GM20431 (cell line): ENCODE measurements at regions not wholly inside any gene's neighbourhood (a gene's known extent, or its start where the extent isn't known, plus 50 kb on each side); places are given as distances from the start of the nearest gene placed in this dataset.

Experiments used
- in situ Hi-C: fragments of 300-500 bp; cut with MseI, MboI; formaldehyde crosslinking; loops from one replicate; pipeline ENCODE4 v1.15.0; 2020; ENCODE audit warnings: low sequenced_read_pairs; ENCODE audit not compliant: unreplicated experiment

- in situ Hi-C loops = no loop called here
Observed at GRCh38 chr18:59986139-59986538, 86.3 kb downstream of the PMAIP1 start.

GRCh38 chr18:59985289-59985688, 85.5 kb downstream of the PMAIP1 start:
- in situ Hi-C loops = no loop called here

GRCh38 chr18:59983506-59983905, 83.7 kb downstream of the PMAIP1 start:
- in situ Hi-C loops = no loop called here

- in situ Hi-C loops = no loop called here
Observed at GRCh38 chr18:59980188-59980637, 80.4 kb downstream of the PMAIP1 start.

GRCh38 chr18:59971871-59972428, 72.2 kb downstream of the PMAIP1 start:
- in situ Hi-C loops = loop anchor here (25.0 kb wide), 1 partner anchor 135 kb away; no protein-coding TSS in a partner anchor

- in situ Hi-C loops = loop anchor here (25.0 kb wide), 1 partner anchor 134 kb away; no protein-coding TSS in a partner anchor
Observed at GRCh38 chr18:59971144-59971543, 71.3 kb downstream of the PMAIP1 start.

GRCh38 chr18:59969477-59970028, 69.8 kb downstream of the PMAIP1 start:
- in situ Hi-C loops = loop anchor here (25.0 kb wide), 1 partner anchor 132 kb away; no protein-coding TSS in a partner anchor

- in situ Hi-C loops = loop anchor here (25.0 kb wide), 1 partner anchor 131 kb away; no protein-coding TSS in a partner anchor
Observed at GRCh38 chr18:59968583-59968982, 68.8 kb downstream of the PMAIP1 start.

- in situ Hi-C loops = loop anchor here (25.0 kb wide), 1 partner anchor 131 kb away; no protein-coding TSS in a partner anchor
Observed at GRCh38 chr18:59967878-59968277, 68.1 kb downstream of the PMAIP1 start.

- in situ Hi-C loops = loop anchor here (25.0 kb wide), 1 partner anchor 130 kb away; no protein-coding TSS in a partner anchor
Observed at GRCh38 chr18:59966913-59967312, 67.1 kb downstream of the PMAIP1 start.

- in situ Hi-C loops = loop anchor here (25.0 kb wide), 1 partner anchor 126 kb away; no protein-coding TSS in a partner anchor
Observed at GRCh38 chr18:59963229-59963628, 63.4 kb downstream of the PMAIP1 start.

GRCh38 chr18:59961070-59961469, 61.3 kb downstream of the PMAIP1 start:
- in situ Hi-C loops = loop anchor here (25.0 kb wide), 1 partner anchor 124 kb away; no protein-coding TSS in a partner anchor

GRCh38 chr18:59960272-59960671, 60.5 kb downstream of the PMAIP1 start:
- in situ Hi-C loops = loop anchor here (25.0 kb wide), 1 partner anchor 123 kb away; no protein-coding TSS in a partner anchor

GRCh38 chr18:59959606-59960005, 59.8 kb downstream of the PMAIP1 start:
- in situ Hi-C loops = loop anchor here (25.0 kb wide), 1 partner anchor 122 kb away; no protein-coding TSS in a partner anchor

GRCh38 chr18:59959073-59959472, 59.3 kb downstream of the PMAIP1 start:
- in situ Hi-C loops = loop anchor here (25.0 kb wide), 1 partner anchor 122 kb away; no protein-coding TSS in a partner anchor

GRCh38 chr18:59957957-59958356, 58.2 kb downstream of the PMAIP1 start:
- in situ Hi-C loops = loop anchor here (25.0 kb wide), 1 partner anchor 121 kb away; no protein-coding TSS in a partner anchor

- in situ Hi-C loops = loop anchor here (25.0 kb wide), 1 partner anchor 117 kb away; no protein-coding TSS in a partner anchor
Observed at GRCh38 chr18:59954755-59955156, 55.0 kb downstream of the PMAIP1 start.

- in situ Hi-C loops = loop anchor here (25.0 kb wide), 1 partner anchor 117 kb away; no protein-coding TSS in a partner anchor
Observed at GRCh38 chr18:59954241-59954640, 54.4 kb downstream of the PMAIP1 start.
